Activated CD8-positive, alpha-beta T cell treated with anti-CD3 and anti-CD28 coated beads for 36 hours (primary cell): ENCODE measurements at regions not wholly inside any gene's neighbourhood (a gene's known extent, or its start where the extent isn't known, plus 50 kb on each side); places are given as distances from the start of the nearest gene placed in this dataset.

Experiments
- ATAC-seq: fragments of 200-7000 bp; cut with Tn5 transposase; one replicate; pipeline ENCODE4 v1.10.0; 2021; ENCODE audit warnings: mild to moderate bottlenecking, moderate library complexity
- CTCF ChIA-PET: fragments of 350-600 bp; sonication (Branson Sonifier 250); formaldehyde crosslinking; loops from one replicate; lab custom pipeline; 2021; ENCODE audit warnings: antibody characterized with exemption; lab: Charles Lee
- POLR2A ChIA-PET: fragments of 350-600 bp; sonication (Branson Sonifier 250); formaldehyde crosslinking; loops from one replicate; lab custom pipeline; 2021; ENCODE audit warnings: antibody characterized with exemption; lab: Charles Lee
- DNase-seq: peaks from one replicate; pipeline ENCODE4 v3.0.0-alpha.2; 2020
- H3K27ac Mint-ChIP-seq: one replicate; pipeline ENCODE4 v1.8.0; 2021; ENCODE audit warnings: mild to moderate bottlenecking, mixed read lengths
- H3K27me3 Mint-ChIP-seq: one replicate; pipeline ENCODE4 v1.8.0; 2021; ENCODE audit warnings: mixed read lengths
- H3K36me3 Mint-ChIP-seq: one replicate; pipeline ENCODE4 v1.8.0; 2021; ENCODE audit warnings: low read depth, mixed read lengths
- H3K4me1 Mint-ChIP-seq: one replicate; pipeline ENCODE4 v1.8.0; 2021; ENCODE audit warnings: low read depth, mixed read lengths
- H3K4me3 Mint-ChIP-seq: one replicate; pipeline ENCODE4 v1.8.0; 2021; ENCODE audit warnings: mild to moderate bottlenecking, moderate library complexity, mixed read lengths
- H3K9me3 Mint-ChIP-seq: one replicate; pipeline ENCODE4 v1.8.0; 2021; ENCODE audit warnings: mixed read lengths
- intact Hi-C: fragments of 100-400 bp; cut with micrococcal nuclease; formaldehyde crosslinking; loops from one replicate; pipeline ENCODE4 v1.10.0; 2022
- TF ChIP-seq, protein P1 (sequence below): fragments of 200-600 bp; IDR thresholded peaks from one replicate; pipeline ENCODE4 v1.8.0; 2022; ENCODE audit warnings: antibody characterized with exemption, mild to moderate bottlenecking

DNA sequence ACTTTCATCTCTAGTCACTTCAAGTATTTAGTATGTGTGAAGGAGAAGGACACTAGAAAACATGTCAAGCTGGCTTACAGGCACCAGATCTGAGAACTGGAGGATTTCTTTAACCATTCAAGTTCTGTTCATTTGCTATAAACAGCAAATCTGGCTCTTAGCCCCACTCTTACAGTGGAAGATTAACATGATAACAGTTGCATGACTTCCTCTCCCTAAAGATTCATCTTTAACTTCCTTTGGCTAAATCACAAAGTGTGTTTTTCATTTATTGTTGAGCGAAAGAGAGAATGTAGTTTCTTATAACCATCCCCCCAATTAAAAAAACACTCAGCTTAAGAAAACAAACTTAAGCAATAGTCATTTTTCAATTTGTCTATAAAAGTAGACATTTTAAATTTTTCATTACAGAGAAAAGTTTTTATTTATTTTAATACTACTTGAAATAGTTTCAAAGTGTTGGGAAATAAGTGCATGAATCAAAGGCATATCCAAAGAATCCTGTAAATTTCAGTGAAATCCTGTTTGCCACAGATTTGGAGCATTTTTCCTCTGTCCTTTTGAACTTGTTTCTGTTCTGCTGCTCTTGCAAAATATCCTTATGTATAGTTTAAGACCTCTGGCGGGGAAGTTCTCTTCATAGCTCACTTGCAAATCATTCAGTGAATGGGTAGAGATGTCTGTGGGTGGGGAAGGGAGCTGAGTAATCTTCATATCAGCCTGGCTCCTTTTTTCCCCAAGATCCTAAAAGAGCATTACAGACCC lies 241.0 kb upstream of the RBBP8 start:
- Mint-ChIP-seq H3K4me1 (no peaks in the 10 kb centered on the region), H3K27ac (no peak overlapping the region), H3K4me3 (no peak overlapping the region), H3K27me3 (no peaks in the 10 kb centered on the region), H3K9me3 (no peaks in the 10 kb centered on the region), H3K36me3 (no peaks in the 10 kb centered on the region)
- ChIA-PET CTCF (interaction anchor here (1.2 kb wide), 2 partner anchors 11 to 13 kb away, joined by 3 read pairs; no protein-coding TSS in a partner anchor), POLR2A (no interaction called here)
- DNase-seq (no peak), ATAC-seq (no peak)
- intact Hi-C loops = loop anchor here (10.0 kb wide), 1 partner anchor 63 kb away; no protein-coding TSS in a partner anchor
- TF ChIP-seq, protein P1, sequence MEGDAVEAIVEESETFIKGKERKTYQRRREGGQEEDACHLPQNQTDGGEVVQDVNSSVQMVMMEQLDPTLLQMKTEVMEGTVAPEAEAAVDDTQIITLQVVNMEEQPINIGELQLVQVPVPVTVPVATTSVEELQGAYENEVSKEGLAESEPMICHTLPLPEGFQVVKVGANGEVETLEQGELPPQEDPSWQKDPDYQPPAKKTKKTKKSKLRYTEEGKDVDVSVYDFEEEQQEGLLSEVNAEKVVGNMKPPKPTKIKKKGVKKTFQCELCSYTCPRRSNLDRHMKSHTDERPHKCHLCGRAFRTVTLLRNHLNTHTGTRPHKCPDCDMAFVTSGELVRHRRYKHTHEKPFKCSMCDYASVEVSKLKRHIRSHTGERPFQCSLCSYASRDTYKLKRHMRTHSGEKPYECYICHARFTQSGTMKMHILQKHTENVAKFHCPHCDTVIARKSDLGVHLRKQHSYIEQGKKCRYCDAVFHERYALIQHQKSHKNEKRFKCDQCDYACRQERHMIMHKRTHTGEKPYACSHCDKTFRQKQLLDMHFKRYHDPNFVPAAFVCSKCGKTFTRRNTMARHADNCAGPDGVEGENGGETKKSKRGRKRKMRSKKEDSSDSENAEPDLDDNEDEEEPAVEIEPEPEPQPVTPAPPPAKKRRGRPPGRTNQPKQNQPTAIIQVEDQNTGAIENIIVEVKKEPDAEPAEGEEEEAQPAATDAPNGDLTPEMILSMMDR = no peak

DNA sequence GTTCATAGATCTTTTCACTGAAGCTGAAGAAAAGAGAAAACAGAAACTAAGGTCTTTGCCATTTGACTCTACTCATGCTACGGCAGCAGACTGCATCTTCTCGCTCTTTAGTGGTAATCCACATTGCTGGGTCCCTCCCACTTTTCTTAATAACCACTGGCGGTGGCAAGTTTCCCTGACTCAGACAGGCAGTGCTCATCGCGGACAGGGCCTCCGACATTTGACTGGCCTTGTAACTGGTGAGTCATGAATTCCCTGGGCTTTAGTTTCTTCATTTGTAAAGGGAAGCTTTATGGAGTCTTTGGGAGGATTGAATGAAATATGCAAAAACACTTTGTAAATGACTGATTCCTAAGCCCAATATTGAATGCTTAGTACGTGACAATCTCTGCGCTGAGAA lies 238.2 kb upstream of the RBBP8 start:
- H3K9me3 Mint-ChIP-seq = no peaks in the 10 kb centered on the region
- CTCF ChIA-PET = no interaction called here
- no peak for ATAC-seq
- no peak overlapping the region for H3K4me3 Mint-ChIP-seq
- no peak for DNase-seq
- no peaks in the 10 kb centered on the region for H3K4me1 Mint-ChIP-seq
- H3K27ac Mint-ChIP-seq = no peak overlapping the region
- no peaks in the 10 kb centered on the region for H3K36me3 Mint-ChIP-seq
- POLR2A ChIA-PET = no interaction called here
- H3K27me3 Mint-ChIP-seq = peaks cover 6% of the 10 kb centered on the region
- TF ChIP-seq, protein P1 = no peak
- intact Hi-C loops = loop anchor here (10.0 kb wide), 1 partner anchor 60 kb away; no protein-coding TSS in a partner anchor

DNA sequence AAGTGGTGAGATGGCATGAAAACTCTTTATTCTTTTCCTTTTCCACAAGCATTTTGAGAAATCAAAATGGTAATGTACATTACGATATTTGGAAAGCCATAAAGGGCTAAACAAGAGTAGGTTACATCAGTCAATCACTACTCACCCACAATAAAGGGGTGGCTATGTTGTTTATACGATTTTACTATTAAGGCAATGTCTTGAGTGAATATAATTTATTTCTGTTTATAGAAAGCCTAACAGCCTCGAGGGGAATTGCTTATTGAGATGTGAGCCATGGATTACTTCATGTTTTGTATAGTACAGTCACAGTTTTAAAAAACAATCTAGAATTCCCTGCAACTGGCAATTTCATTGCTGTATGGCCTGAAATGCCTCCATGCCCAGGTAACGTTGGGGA lies 237.5 kb upstream of the RBBP8 start:
- TF ChIP-seq, protein P1 = no peak
- DNase-seq = no peak
- no peak overlapping the region for H3K27ac Mint-ChIP-seq
- ChIA-PET CTCF (no interaction called here), POLR2A (no interaction called here)
- no peaks in the 10 kb centered on the region for H3K36me3 Mint-ChIP-seq
- intact Hi-C loops = loop anchor here (10.0 kb wide), 1 partner anchor 59 kb away; no protein-coding TSS in a partner anchor
- no peaks in the 10 kb centered on the region for H3K4me1 Mint-ChIP-seq
- H3K27me3 Mint-ChIP-seq = peaks cover 6% of the 10 kb centered on the region
- no peaks in the 10 kb centered on the region for H3K9me3 Mint-ChIP-seq
- no peak overlapping the region for H3K4me3 Mint-ChIP-seq
- no peak for ATAC-seq

DNA sequence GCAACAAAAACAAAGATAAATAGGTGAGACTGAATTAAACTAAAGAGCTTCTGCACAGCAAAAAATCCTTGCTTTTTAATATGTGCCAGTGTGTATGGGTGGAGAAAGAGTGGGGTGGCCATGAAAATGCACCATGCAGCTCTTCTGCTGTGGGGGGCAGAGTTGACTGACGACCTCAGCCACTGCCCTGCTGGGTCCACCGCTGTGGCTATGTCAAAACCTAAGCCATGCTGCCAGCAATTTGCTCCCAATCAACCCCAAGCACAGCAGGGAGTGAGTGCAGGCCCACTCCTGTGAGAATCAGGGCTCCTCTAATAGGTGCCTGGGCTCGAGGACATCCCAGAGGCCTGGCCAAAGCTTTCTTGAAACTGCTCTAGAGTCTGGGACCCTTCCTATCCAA lies 235.6 kb upstream of the RBBP8 start:
- no peaks in the 10 kb centered on the region for H3K36me3 Mint-ChIP-seq

DNA sequence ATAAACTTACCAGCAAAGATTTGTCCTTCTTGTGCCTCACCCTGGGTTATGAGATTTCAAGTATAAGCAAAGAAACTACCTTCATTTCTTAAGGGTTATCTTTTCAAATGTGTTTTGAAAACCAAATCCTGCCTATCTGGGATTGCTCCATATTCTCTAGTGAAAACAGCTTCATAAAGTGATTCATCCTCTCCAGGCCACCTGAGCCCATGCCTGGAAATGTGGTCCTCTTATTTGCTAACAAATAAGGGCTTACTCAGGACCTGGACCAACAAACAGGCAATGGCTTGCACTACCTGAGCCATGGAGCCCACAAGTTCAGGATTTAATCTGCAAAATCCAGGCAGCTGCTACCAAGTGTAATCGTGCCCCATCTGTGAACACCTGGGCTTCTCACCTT lies 234.4 kb upstream of the RBBP8 start:
- ChIA-PET CTCF (no interaction called here), POLR2A (no interaction called here)
- Mint-ChIP-seq H3K4me1 (no peaks in the 10 kb centered on the region), H3K27ac (no peak overlapping the region), H3K4me3 (no peak overlapping the region), H3K27me3 (peaks cover 6% of the 10 kb centered on the region), H3K9me3 (no peaks in the 10 kb centered on the region), H3K36me3 (no peaks in the 10 kb centered on the region)
- no peak for ATAC-seq
- DNase-seq = no peak
- TF ChIP-seq, protein P1 = no peak
- intact Hi-C loops = loop anchor here (10.0 kb wide), 1 partner anchor 56 kb away; no protein-coding TSS in a partner anchor

More for the DNA sequence above, 235.6 kb upstream of the RBBP8 start:
- ChIA-PET CTCF (no interaction called here), POLR2A (no interaction called here)
- ATAC-seq (no peak), DNase-seq (no peak)
- intact Hi-C loops = loop anchor here (10.0 kb wide), 1 partner anchor 57 kb away; no protein-coding TSS in a partner anchor
- H3K4me3 Mint-ChIP-seq = no peak overlapping the region
- H3K27me3 Mint-ChIP-seq = peaks cover 6% of the 10 kb centered on the region
- no peak overlapping the region for H3K27ac Mint-ChIP-seq
- H3K4me1 Mint-ChIP-seq = no peaks in the 10 kb centered on the region
- H3K9me3 Mint-ChIP-seq = no peaks in the 10 kb centered on the region
- TF ChIP-seq, protein P1 = no peak
